Mucosa of rectum (tissue), 2 donors: ENCODE measurements at regions not wholly inside any gene's neighbourhood (a gene's known extent, or its start where the extent isn't known, plus 50 kb on each side); places are given as distances from the start of the nearest gene placed in this dataset.
"Not testable (repeated sequence)": the region's sequence is repeated elsewhere in the genome, so short reads cannot be mapped to it uniquely, and the experiment has no call there.

ENCODE experiments used
- H3K27ac ChIP-seq, 2 donors: one replicate each; pipeline ENCODE4 v1.7.0; 2013; ENCODE audit warnings: inconsistent platforms in 2 of 2, low read depth in 2 of 2, low read length in 2 of 2
- H3K27me3 ChIP-seq, 2 donors: one replicate each; pipeline ENCODE4 v1.7.0; 2013; ENCODE audit warnings: low read length in 2 of 2; ENCODE audit not compliant: control insufficient read depth in 2 of 2, insufficient read depth in 2 of 2
- H3K36me3 ChIP-seq, 2 donors: one replicate each; pipeline ENCODE4 v1.7.0; 2013; ENCODE audit warnings: low read length in 2 of 2; ENCODE audit not compliant: control insufficient read depth in 2 of 2, insufficient read depth in 2 of 2
- H3K4me1 ChIP-seq, 2 donors: one replicate each; pipeline ENCODE4 v1.7.0; 2013; ENCODE audit warnings: low read length in 2 of 2, mild to moderate bottlenecking in 1 of 2; ENCODE audit not compliant: control insufficient read depth in 2 of 2, insufficient read depth in 2 of 2
- H3K4me3 ChIP-seq, 2 donors: one replicate each; pipeline ENCODE4 v1.7.0; 2013; ENCODE audit warnings: low read length in 2 of 2
- H3K9ac ChIP-seq, 2 donors: one replicate each; pipeline ENCODE4 v1.7.0; 2013; ENCODE audit warnings: low read length in 2 of 2, low read depth in 1 of 2, mild to moderate bottlenecking in 1 of 2
- H3K9me3 ChIP-seq, 2 donors: one replicate each; pipeline ENCODE4 v1.7.0; 2013; ENCODE audit warnings: low read length in 2 of 2; ENCODE audit not compliant: control insufficient read depth in 2 of 2
- donor health status: healthy.
- donor health status: Normal muscosa, but diverticular disease.

GRCh38 chr3:153852355-153852754, 268.8 kb upstream of the ARHGEF26 start:
- Histone ChIP-seq H3K27ac (no peak overlapping the region), H3K36me3 (no peaks in the 10 kb centered on the region), H3K4me1 (no peaks in the 10 kb centered on the region), H3K4me3 (no peak overlapping the region), H3K9ac (no peak overlapping the region), H3K9me3 (no peaks in the 10 kb centered on the region), H3K27me3 (no peaks in the 10 kb centered on the region)

GRCh38 chr3:153853163-153853562, 268.0 kb upstream of the ARHGEF26 start:
- Histone ChIP-seq H3K36me3 (no peaks in the 10 kb centered on the region), H3K27me3 (no peaks in the 10 kb centered on the region), H3K9ac (no peak overlapping the region), H3K4me1 (no peaks in the 10 kb centered on the region), H3K9me3 (no peaks in the 10 kb centered on the region), H3K27ac (no peak overlapping the region), H3K4me3 (no peak overlapping the region)

GRCh38 chr3:153855772-153856171, 265.4 kb upstream of the ARHGEF26 start:
- Histone ChIP-seq H3K9ac (no peak overlapping the region), H3K4me3 (no peak overlapping the region), H3K4me1 (no peaks in the 10 kb centered on the region), H3K36me3 (no peaks in the 10 kb centered on the region), H3K27ac (no peak overlapping the region), H3K27me3 (no peaks in the 10 kb centered on the region), H3K9me3 (no peaks in the 10 kb centered on the region)

- Histone ChIP-seq H3K9ac (no peak overlapping the region), H3K36me3 (no peaks in the 10 kb centered on the region), H3K27ac (no peak overlapping the region), H3K9me3 (no peaks in the 10 kb centered on the region), H3K27me3 (no peaks in the 10 kb centered on the region), H3K4me1 (no peaks in the 10 kb centered on the region), H3K4me3 (no peak overlapping the region)
Observed at GRCh38 chr3:153856932-153857331, 264.3 kb upstream of the ARHGEF26 start.

- Histone ChIP-seq H3K4me1 (no peaks in the 10 kb centered on the region), H3K27ac (no peak overlapping the region), H3K9me3 (no peaks in the 10 kb centered on the region), H3K4me3 (no peak overlapping the region), H3K27me3 (no peaks in the 10 kb centered on the region), H3K9ac (no peak overlapping the region), H3K36me3 (no peaks in the 10 kb centered on the region)
Observed at GRCh38 chr3:153864793-153865192, 256.4 kb upstream of the ARHGEF26 start.

- Histone ChIP-seq H3K4me1 (no peaks in the 10 kb centered on the region), H3K9me3 (no peaks in the 10 kb centered on the region), H3K9ac (no peak overlapping the region), H3K4me3 (no peak overlapping the region), H3K27me3 (no peaks in the 10 kb centered on the region), H3K27ac (no peak overlapping the region), H3K36me3 (no peaks in the 10 kb centered on the region)
Observed at GRCh38 chr3:153866901-153867300, 254.3 kb upstream of the ARHGEF26 start.

- H3K9me3 ChIP-seq, H3K4me3 ChIP-seq, H3K36me3 ChIP-seq, H3K9ac ChIP-seq, H3K27ac ChIP-seq, H3K4me1 ChIP-seq, H3K27me3 ChIP-seq: not testable (repeated sequence)
Observed at GRCh38 chr3:153874348-153874747, 246.8 kb upstream of the ARHGEF26 start.

- Histone ChIP-seq H3K4me3 (no peak overlapping the region), H3K27ac (no peak overlapping the region), H3K27me3 (peaks cover 0 to 4% of the 10 kb centered on the region in 2 donors), H3K9ac (no peak overlapping the region), H3K36me3 (no peaks in the 10 kb centered on the region), H3K4me1 (no peaks in the 10 kb centered on the region), H3K9me3 (no peaks in the 10 kb centered on the region)
Observed at GRCh38 chr3:153880493-153880892, 240.7 kb upstream of the ARHGEF26 start.

GRCh38 chr3:153881201-153881600, 240.0 kb upstream of the ARHGEF26 start:
- no peak overlapping the region for H3K4me3 ChIP-seq
- no peaks in the 10 kb centered on the region for H3K36me3 ChIP-seq
- H3K27ac ChIP-seq = no peak overlapping the region
- H3K9me3 ChIP-seq = no peaks in the 10 kb centered on the region
- peaks cover 0 to 4% of the 10 kb centered on the region in 2 donors for H3K27me3 ChIP-seq
- no peak overlapping the region for H3K9ac ChIP-seq
- no peaks in the 10 kb centered on the region for H3K4me1 ChIP-seq

- H3K9me3 ChIP-seq = no peaks in the 10 kb centered on the region
- H3K27me3 ChIP-seq = no peaks in the 10 kb centered on the region
- H3K9ac ChIP-seq = no peak overlapping the region
- no peak overlapping the region for H3K27ac ChIP-seq
- no peaks in the 10 kb centered on the region for H3K36me3 ChIP-seq
- H3K4me1 ChIP-seq = no peaks in the 10 kb centered on the region
- no peak overlapping the region for H3K4me3 ChIP-seq
Observed at GRCh38 chr3:153885359-153885758, 235.8 kb upstream of the ARHGEF26 start.

- H3K36me3 ChIP-seq = no peaks in the 10 kb centered on the region
- H3K4me1 ChIP-seq = no peaks in the 10 kb centered on the region
- no peak overlapping the region for H3K4me3 ChIP-seq
- no peak overlapping the region for H3K27ac ChIP-seq
- H3K27me3 ChIP-seq = no peaks in the 10 kb centered on the region
- no peak overlapping the region for H3K9ac ChIP-seq
- no peaks in the 10 kb centered on the region for H3K9me3 ChIP-seq
Observed at GRCh38 chr3:153889905-153890334, 231.3 kb upstream of the ARHGEF26 start.
